ENCODE measurements at regions not wholly inside any gene's neighbourhood (a gene's known extent, or its start where the extent isn't known, plus 50 kb on each side); places are given as distances from the start of the nearest gene placed in this dataset.

DNA sequence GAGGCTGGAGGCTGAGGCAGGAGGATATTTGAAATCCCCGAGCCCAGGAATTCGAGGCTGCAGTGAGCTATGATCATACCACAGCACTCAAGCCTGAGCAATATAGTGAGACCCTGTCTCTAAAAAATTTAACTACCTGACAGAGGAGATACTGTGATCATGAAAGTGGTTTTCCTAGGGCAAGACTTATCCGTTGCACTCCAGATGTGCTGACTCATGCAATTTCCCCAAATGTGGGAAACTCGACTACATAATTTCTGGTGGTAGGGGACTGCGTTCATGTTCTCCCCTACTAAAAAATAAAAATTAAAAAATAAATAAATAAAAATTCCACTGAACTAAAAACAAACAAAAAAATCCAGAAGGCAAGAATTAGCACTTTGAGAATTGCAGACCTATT, 271.7 kb downstream of the SHQ1 start:
- TF ChIP-seq, protein P1, sequence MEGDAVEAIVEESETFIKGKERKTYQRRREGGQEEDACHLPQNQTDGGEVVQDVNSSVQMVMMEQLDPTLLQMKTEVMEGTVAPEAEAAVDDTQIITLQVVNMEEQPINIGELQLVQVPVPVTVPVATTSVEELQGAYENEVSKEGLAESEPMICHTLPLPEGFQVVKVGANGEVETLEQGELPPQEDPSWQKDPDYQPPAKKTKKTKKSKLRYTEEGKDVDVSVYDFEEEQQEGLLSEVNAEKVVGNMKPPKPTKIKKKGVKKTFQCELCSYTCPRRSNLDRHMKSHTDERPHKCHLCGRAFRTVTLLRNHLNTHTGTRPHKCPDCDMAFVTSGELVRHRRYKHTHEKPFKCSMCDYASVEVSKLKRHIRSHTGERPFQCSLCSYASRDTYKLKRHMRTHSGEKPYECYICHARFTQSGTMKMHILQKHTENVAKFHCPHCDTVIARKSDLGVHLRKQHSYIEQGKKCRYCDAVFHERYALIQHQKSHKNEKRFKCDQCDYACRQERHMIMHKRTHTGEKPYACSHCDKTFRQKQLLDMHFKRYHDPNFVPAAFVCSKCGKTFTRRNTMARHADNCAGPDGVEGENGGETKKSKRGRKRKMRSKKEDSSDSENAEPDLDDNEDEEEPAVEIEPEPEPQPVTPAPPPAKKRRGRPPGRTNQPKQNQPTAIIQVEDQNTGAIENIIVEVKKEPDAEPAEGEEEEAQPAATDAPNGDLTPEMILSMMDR (IDR thresholded peaks at IDR 0.05) = no peak
- no peak for TF ChIP-seq POLR2A (IDR thresholded peaks at IDR 0.05)
